NB4 (cell line): ENCODE measurements at regions not wholly inside any gene's neighbourhood (a gene's known extent, or its start where the extent isn't known, plus 50 kb on each side); places are given as distances from the start of the nearest gene placed in this dataset.

Source experiments
- MYC ChIP-seq: IDR thresholded peaks from 2 replicates; pipeline ENCODE4 v1.6.1; 2011; ENCODE audit warnings: low read depth, low read length
- POLR2A ChIP-seq: IDR thresholded peaks from 2 replicates; pipeline ENCODE4 v1.6.1; 2011; ENCODE audit warnings: mild to moderate bottlenecking; ENCODE audit not compliant: insufficient read length; ENCODE audit errors: extremely low read depth
- TF ChIP-seq, protein P1 (sequence below): IDR thresholded peaks from one replicate; pipeline ENCODE4 v1.5.1; 2012; ENCODE audit warnings: low read depth, low read length
- TF ChIP-seq, protein P2 (sequence below): IDR thresholded peaks from 2 replicates; pipeline ENCODE4 v1.6.1; 2011; ENCODE audit warnings: low read depth, low read length

DNA sequence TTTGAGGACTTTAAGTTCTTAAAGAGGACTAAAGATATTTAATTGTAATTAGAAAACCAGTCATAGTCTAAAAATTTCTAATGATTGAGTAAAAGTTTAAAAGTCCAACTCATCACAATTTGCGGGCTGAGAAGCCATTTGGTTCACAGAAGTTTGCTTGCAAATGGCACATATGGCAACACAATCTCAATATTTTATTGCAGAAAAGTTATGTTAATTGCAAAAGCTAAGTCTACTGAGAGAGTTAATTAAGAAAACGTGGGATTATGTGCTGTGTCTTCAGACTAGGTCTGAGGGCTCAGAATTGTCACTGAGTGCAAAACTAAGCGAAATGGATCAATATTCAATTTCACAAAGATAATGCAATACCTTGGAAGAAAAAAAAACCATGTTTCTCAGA is 289.7 kb downstream of the PYDC2 start:
- TF ChIP-seq, protein P1, sequence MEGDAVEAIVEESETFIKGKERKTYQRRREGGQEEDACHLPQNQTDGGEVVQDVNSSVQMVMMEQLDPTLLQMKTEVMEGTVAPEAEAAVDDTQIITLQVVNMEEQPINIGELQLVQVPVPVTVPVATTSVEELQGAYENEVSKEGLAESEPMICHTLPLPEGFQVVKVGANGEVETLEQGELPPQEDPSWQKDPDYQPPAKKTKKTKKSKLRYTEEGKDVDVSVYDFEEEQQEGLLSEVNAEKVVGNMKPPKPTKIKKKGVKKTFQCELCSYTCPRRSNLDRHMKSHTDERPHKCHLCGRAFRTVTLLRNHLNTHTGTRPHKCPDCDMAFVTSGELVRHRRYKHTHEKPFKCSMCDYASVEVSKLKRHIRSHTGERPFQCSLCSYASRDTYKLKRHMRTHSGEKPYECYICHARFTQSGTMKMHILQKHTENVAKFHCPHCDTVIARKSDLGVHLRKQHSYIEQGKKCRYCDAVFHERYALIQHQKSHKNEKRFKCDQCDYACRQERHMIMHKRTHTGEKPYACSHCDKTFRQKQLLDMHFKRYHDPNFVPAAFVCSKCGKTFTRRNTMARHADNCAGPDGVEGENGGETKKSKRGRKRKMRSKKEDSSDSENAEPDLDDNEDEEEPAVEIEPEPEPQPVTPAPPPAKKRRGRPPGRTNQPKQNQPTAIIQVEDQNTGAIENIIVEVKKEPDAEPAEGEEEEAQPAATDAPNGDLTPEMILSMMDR = no peak
- TF ChIP-seq, protein P2, sequence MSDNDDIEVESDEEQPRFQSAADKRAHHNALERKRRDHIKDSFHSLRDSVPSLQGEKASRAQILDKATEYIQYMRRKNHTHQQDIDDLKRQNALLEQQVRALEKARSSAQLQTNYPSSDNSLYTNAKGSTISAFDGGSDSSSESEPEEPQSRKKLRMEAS = no peak
- no peak for TF ChIP-seq POLR2A
- TF ChIP-seq MYC = no peak
